ENCODE measurements at regions not wholly inside any gene's neighbourhood (a gene's known extent, or its start where the extent isn't known, plus 50 kb on each side); places are given as distances from the start of the nearest gene placed in this dataset.

- peak; percentile 60 for DNase-seq (ENCODE audit: low read depth)
- no peak for TF ChIP-seq CTCF (conservative IDR thresholded peaks at IDR 0.05; ENCODE audit: low read length)
- H3K4me3 ChIP-seq (ENCODE audit: low read length), result no peak overlapping the region
Measured at GRCh38 chr2:221350616-221351015, 221.5 kb downstream of the EPHA4 start.

GRCh38 chr2:221353201-221353600 is 218.9 kb downstream of the EPHA4 start:
- no peak overlapping the region for H3K4me3 ChIP-seq (ENCODE audit: low read length)
- DNase-seq (ENCODE audit: low read depth), result no peak
- no peak for TF ChIP-seq CTCF (conservative IDR thresholded peaks at IDR 0.05; ENCODE audit: low read length)

GRCh38 chr2:221360312-221360711 is 211.8 kb downstream of the EPHA4 start:
- TF ChIP-seq CTCF (conservative IDR thresholded peaks at IDR 0.05; ENCODE audit: low read length), result no peak
- DNase-seq (ENCODE audit: low read depth), result no peak
- H3K4me3 ChIP-seq (ENCODE audit: low read length), result no peak overlapping the region

GRCh38 chr2:221360742-221361141 is 211.4 kb downstream of the EPHA4 start:
- TF ChIP-seq CTCF (conservative IDR thresholded peaks at IDR 0.05; ENCODE audit: low read length), result no peak
- DNase-seq (ENCODE audit: low read depth), result peak; percentile 67
- no peak overlapping the region for H3K4me3 ChIP-seq (ENCODE audit: low read length)

GRCh38 chr2:221361633-221362032 is 210.5 kb downstream of the EPHA4 start:
- TF ChIP-seq CTCF (conservative IDR thresholded peaks at IDR 0.05; ENCODE audit: low read length), result no peak
- no peak for DNase-seq (ENCODE audit: low read depth)
- H3K4me3 ChIP-seq (ENCODE audit: low read length), result no peak overlapping the region

- no peak for TF ChIP-seq CTCF (conservative IDR thresholded peaks at IDR 0.05; ENCODE audit: low read length)
- no peak overlapping the region for H3K4me3 ChIP-seq (ENCODE audit: low read length)
- no peak for DNase-seq (ENCODE audit: low read depth)
Measured at GRCh38 chr2:221364672-221365071, 207.4 kb downstream of the EPHA4 start.

All from AG10803 (cell line).